ENCODE measurements at regions not wholly inside any gene's neighbourhood (a gene's known extent, or its start where the extent isn't known, plus 50 kb on each side); places are given as distances from the start of the nearest gene placed in this dataset.

DNA sequence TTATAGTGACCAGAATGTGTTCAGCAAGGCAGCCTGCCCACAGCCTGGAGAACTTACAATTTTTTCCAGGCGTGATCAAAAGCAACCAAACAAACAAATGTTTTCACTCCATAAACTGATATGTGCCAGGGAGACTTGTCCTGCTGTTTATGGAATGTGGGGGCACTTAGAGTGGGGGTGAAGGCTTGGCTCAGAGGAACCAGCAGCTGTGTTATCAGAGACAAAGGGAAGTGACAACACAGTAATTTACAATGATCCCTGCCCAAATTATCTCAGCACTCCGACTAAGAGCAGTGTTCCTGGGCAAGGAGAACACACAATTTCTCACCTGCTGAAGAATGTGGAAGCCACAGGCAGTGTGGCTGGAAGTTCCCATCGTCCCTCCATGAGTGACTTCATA, 429.1 kb upstream of the IRX4 start:
- DNase-seq = no peak

DNA sequence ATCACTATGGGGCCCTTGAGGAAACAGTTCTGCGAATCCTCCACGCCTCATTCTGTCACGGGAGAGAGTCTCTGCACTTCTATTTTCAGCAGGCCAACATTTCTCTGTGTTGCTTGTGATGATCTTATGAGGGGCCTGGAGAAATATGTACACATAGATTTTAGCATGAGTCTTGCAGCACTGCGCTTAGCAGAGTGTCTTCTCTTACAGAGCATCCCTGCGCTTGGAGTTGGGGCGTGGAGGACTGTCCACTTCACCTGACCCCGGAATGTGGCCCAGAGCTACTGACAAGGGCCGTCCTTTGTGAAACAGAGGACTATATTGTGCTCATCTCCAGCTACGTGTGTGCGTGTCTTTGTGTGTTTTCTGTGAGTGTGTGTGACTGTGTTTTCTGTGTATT, 428.2 kb upstream of the IRX4 start:
- no peak for DNase-seq

DNA sequence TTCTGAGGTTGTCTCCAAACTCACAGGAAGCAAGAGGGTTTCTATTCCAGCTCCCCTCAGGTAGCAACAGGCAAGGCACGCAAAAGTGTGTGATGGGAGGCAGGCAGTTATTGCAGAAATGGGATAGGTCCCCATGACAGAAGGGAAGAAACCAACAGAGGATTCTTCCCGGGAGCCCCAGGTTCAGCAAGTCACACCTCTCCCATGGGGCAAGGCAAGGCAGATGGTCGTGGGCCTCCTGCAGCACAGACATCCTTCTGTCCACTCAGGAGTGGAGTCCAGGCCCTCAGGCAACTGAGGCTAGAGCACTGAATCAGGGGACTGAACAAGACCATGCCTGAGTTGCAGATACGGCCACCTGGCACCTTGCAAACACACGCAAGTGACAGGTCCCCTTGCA, 424.9 kb upstream of the IRX4 start:
- no peak for DNase-seq

DNA sequence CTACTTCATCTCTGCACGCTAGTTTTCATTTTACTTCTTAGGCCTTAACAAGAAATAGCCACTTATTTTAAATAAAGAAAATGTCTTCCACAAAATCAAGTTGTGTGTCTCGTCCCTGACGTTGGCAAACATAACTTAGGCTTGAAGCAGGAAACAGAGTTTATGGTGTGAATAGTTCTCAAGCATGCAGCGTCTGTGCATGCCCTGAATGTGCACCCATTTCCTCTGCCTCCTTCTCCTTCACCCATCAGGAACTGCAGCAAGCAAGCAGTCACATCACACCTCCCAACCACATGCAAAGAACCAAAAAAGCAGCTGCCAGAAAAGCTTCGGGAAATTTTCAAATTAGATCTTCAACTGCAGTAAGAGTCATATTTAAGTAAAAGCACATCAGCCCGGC, 424.0 kb upstream of the IRX4 start:
- no peak for DNase-seq

DNA sequence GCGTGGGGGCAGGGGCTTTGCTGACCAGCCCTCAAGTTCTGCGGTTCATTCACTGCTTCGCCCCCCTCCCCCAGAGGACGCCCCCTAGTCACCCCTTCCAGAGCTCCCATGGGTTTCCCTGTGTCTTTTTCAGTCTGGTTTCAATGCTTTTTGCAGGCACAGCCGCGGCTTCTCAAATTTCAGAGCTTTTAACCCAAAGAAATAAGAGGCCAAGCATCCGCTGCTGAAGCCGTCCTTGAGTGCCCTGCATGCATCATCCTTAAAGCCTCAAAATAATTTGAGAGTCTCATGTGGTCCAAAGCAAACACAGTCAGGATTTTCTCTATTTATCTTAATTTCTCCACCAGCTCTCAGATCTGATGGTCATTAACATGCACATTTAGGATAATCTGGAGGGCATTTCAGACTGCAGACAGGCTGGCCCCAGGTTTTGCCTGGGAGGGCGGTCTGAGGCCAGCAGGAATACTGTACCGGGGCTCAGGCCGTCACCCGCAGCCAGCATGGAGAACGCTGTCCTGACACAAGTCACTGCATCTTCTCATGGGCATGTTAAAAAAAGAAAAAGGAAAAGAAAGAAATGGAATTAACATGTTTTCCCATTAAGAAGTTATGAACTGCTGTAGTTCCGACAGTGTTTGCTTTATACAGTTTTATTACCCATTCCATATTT, 420.8 kb upstream of the IRX4 start:
- DNase-seq = no peak

DNA sequence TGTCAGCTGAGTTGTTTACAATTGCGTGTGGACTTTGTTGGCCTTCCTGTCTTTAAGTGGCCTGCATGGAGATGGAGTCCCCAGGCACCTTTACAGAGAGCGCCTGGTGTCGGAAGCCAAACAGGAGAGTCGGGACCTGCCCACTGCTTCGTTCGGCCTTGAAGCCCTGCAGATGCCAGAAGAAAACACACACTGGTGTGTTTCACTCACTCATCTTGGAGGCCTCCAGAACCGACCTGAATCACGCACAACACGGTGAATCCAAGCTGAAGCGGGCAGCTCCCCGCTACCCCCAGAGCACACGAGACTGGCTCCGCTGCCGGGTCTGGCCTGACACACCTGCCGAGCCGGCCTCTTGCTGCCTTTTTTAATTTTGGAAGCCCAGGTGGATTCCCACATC, 419.4 kb upstream of the IRX4 start:
- DNase-seq = no peak

DNA sequence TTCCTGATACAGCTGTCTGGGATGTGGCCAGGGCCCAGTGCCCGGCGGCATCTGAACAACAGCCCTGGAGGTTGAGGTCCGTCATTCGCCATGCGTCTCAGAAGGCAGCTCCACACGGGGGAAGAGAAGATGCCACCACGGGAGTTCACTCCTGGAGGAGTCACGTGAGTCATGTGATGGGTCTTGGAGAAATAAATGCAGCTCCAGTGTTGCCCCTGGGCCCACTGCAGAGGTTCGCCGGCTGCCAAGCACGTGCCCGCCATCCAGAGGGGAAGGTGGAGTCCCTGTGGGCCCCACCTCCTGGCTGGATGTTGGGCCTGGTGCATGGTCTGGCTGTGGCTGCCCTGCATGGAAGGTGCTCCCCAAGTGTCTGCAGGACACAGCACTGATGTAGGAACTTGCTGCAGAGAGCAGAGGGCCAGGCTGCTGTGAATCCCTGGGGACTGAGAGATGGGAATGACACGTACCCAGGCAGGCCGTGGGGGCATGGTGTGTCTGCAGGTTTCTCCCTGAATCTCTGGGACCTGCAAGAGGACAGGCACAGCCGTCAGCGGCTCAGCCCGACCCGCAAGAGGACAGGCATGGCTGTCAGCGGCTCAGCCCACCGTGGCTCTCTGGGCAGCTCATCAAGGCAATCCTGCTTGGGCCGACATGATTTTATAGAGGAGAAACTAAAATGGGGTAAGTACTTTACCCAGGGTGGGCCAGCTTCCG, 418.3 kb upstream of the IRX4 start:
- DNase-seq = no peak

DNA sequence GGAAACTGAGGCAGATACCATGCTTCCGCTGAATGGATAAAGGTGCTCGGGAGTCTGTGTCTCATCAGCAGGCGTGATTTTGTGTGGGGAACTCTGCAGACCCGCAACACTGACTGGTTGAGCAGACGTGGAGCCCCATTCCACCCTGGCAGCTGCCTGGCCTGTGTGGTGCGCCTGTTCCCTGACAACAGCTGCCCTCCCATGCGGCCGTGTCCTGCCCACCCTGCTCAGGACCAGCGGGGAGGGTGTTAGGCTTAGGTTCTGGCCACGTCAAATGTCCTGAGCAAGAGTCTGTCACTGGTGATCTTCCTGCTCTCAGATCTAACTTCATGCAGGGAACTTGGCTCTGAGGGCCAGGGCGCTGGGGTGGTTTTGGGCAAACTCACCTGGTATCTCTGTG, 417.7 kb upstream of the IRX4 start:
- no peak for DNase-seq

DNA sequence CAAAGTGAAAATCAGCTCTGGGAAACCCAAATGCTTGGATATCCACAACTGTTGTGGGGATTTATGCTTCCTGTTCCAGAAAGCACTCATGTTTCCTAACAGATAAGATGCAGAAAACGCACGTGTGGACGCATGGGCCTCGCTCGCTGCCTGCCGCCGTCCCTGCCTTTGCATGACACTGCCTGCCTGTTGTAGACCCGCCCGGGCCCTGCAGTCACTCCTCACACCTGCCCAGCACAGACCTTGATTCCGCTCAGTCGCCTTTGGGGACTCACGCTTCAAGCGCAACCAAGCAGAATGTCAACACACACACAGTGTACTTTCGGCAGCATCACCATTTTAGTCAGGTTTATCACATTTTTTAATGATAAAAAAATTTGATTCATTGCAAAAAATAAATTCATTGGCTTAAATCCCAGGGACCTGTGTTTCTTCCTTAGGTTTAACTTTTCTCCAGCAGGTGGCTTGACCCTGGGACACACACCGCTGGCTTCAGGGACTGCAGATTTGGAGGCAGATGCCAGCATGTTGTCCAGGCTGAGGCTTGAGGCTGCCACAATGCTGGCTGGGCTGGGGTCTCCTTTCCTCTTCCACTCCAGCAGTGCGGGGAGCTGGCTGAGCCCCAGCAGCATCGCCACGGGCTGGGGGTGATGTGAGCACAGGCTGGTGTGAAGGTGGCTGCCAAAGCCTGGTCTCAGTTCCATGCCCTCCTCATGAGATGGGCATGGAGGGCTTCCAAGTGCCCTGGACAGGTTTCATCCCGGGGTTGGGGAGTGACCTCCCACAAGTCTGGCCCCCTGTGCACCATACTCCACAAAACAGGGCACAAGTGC, 416.9 kb upstream of the IRX4 start:
- DNase-seq = no peak

DNA sequence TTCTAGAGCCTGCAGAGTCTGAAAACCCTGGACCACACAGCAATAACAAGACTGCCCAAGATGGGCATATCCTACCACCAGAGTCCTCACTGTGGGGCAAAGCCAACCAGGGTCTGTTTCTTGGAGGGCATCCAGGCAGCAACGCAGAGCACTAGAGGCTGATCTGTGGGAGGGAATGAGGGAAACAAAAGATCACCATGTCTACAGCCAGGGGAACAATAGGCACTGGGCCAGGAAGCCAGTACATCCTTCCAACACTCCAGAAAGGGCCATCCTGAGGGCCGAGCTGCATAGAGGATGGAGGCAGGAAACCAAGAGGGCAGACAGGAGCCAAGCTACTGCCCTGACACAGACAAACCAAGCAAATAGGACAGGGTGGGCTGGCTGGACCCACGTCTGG, 416.1 kb upstream of the IRX4 start:
- no peak for DNase-seq

DNA sequence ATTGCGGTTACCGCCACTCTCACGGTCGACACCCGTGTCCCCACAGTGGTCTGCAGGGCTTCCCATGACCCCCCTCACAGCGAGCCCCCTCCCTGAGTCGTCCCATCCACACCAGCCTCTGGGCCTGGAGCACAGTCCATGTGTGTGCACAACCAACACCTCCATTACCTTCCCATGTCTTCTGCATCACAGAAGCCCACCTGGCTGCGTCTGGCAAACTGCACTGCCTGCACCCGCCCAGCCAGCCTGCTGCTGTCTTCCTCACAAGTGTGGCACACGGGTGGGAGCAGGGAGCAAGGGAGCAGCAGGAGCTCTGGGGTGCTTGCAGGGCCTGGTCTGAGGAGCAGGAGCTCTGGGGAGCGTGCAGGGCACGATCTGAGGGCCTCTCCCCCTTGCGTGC, 415.3 kb upstream of the IRX4 start:
- DNase-seq = no peak

DNA sequence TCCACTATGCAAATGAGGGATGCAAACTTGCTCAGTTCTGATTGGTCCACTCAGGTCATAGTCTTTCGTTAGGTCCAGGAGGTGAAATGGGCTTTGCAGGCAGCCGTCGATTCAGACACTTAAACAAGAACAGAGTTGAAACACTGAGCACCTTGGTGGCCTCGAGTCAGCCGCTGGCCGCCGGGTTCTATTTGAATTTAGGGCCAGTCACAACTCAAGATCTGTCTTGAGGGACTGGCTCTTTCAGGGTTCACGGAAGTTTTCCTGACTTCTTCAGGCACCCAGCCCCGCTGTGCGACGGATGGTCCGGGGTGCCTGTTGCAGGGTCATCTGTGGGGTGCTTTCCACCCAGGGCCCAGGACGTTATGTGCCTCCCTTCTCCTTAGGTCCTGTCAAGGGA, 412.8 kb upstream of the IRX4 start:
- no peak for DNase-seq

DNA sequence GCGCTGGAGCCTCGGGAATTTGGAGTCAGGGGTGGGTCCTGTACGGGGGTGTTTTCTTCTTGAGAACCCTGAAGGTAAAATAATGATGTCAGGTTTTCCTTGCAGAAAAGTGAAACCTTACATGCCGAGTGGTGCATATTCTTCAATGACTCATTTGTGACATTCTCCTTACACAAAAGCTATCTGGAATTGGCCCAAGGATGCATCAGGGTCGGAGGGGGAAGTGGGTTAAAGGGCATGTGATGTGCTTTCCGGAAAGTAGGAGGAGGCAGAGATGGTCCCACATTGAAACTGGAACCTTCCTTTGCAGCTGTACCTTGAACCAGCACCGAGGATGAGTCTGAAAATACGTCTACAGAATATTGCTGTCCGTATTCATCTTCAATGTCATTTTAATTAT, 411.2 kb upstream of the IRX4 start:
- no peak for DNase-seq

DNA sequence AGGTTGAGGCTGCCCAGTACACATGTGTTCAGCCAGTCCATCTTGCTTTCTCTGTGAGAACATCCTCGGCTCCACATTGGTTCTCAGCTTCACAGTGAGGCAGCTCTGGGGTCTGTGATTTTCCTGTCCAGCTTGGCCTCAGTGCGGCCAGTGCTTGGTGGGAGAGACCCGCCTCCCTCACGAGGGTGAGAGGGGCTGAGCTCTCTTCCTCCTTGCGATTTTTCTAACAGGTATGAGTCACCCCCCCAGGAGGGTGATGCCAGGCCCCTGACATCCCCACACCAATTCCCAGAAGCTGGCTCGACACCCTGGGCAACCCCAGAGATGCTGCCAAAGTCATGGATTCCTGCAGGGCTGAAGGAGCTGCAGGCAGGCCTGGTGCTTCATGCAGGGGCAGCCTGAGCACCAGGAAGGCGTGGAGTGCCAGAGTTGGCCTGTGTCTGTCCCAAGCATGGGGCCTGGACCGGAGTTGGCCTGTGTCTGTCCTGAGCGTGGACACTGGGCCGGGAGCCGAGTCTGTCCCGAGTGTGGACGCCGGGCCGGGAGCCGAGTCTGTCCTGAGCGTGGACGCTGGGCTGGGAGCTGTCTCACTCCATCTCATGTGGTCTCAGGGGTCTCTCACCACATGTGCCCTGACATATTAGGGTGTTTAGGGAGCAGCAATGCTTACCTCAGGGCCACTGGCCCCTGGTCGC, 408.6 kb upstream of the IRX4 start:
- no peak for DNase-seq

DNA sequence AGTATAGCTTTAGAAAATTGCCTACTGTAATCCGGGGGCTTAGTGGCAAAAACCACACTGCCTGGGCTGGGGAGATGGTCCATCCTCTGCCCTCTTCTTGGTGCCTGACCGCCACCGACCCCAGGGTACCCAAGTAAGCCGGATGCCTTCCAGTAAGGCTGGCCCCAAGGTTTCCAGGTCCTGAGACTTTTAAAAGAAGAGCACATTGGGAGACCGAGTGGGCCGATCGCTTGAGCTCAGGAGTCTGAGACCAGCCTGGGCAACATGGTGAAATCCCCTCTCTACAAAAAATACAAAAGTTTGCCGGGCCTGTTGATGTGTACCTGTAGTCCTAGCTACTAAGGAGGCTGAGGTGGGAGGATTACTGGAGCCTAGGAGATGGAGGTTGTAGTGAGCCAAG, 406.7 kb upstream of the IRX4 start:
- DNase-seq = no peak

DNA sequence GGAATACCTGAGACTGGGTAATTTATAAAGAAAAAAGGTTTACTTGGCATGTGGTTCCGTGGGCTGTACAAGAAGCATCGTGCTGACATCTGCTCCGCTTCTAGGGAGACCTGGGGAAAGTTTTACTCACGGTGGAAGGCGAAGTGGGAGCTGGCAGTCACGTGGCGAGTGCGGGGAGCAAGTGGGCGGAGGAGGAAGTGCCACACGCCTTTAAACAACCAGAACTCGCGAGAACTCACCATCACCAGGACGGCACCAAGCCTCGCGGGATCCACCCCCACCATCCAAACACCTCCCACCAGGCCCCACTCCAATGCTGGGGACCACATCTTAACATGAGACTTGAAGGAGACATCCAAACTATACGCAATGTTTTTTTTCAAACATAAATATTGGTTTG, 406.2 kb upstream of the IRX4 start:
- DNase-seq = no peak

DNA sequence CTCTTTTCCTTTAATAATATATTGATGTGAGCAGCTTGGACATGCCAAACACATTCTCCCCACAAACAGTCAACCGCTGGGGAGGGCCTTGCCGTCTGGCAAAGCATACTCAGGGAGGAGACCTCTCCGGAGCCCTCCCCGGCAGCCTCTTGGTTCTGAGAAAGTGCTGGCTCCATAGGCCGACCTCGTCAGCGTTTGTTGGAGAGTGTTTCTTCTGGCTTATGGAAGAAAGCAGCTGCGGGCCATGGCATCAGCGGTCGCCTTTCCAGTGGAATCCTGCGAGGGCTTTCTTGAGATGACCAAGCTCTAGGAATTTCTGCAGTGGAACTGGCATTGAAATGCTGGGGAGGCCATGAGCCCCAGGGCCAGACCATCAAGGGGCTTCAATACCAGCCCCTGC, 405.7 kb upstream of the IRX4 start:
- no peak for DNase-seq

DNA sequence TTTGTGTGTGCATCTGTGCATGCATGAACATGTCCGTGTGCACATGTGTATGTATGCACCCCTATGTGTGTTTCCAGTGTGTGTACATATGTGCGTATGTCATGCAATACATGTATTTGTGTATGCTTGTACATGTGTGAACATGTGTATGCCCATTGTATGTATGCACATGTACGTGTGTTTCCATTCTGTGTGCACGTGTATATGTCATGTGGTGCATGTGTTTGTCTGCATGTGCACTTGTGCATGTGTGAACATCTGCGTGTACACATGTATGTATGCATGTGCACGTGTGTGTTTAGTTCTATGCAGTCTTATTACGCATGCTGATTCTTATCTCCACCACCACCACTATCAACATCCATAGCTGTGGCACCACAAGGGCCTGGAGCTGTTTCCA, 403.5 kb upstream of the IRX4 start:
- no peak for DNase-seq

DNA sequence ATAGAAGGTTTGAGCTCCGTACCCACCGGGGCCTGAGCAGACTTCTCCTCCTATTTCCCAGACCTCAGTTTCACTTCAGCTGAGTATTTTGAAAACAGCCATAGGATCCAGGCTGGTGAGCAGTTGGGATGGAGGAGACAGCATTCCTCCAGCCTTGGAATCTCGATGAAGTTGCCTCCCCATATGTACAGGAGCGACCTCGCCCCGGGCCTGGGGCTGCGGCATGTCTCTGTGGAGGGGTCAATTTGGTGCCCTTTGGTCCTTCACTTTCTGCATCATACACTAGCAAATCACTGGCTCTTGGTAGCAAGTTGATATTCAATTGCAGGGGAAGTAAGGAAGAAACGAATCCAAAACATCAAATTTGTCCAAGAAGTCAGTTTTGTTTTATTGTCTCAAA, 402.0 kb upstream of the IRX4 start:
- no peak for DNase-seq

DNA sequence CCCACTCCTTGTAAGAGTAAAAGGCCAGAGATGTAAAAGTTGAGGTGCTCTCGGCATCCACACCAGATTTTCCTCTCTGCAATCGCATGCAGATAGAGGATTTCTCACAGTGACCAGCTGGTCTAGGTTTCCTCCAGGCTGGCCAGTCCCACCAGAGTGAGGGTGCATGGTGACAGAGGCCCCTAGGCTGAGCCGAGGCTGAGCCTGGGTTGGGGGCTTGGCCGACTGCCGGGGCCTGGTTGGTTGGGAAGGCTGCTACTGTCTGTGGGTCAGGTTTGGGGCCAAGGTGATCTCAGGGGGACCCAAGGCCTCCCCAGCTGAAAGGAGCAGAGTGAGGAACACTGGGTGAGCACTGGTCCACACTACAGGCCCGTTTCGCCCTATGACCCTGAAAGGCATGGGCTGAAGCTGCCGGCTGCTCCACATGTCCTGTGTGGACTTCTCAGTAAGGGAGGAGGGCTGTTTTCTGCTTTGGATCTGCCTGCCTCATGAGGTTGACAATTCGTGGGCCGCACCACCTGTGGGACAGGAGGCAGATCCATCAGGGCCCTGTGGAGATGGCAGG, 400.8 kb upstream of the IRX4 start:
- no peak for DNase-seq

DNA sequence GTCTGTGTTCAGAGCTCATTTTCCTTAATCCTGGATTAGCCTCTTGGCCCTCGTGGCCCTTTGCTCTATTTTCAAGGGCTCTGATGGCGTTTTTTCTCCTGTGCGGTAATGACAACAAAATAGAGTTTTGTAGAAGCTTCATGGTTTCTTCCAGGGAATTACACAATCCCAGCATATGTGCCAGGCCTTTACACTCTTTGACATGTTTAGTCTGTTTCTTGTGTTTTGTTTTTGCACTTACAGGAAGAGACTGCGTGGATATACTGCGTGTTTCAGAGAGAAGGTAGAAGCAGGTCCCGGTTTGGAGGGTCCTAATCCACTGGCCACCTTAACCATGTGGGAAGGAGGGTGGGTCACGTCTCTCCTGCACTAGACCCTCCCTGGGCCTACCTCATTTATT, 400.2 kb upstream of the IRX4 start:
- no peak for DNase-seq

DNA sequence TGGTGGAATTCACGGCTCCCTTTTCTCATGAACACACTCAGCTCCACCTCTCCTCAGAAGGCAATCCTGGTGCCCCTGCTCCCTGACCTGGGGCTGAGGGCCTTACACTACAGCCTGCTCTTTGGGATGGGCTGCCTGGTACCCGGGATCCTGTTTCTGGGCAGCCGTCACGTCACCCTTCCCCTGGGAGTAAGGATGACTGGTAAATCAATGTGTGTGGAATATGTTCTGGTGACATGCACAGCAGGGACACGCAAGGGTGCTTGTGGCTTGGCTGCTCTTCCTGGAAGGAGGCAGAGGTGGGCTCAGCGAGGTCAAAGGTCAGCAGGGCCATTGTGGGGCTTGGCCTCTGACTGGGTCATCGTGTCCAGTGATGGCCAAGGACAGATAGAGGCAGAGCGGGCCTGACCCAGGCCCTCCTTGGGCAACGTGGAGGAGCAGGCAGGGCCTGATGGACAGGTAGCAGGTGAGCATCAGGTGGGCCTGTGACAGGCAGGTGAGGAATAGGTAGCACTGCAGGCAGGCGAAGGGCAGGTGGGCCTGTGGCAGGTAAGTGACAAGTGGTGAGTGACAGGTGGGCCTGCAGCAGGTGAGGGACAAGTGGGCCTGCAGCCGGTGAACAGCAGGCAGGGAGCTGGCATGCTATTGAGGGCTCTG, 399.4 kb upstream of the IRX4 start:
- DNase-seq = no peak

DNA sequence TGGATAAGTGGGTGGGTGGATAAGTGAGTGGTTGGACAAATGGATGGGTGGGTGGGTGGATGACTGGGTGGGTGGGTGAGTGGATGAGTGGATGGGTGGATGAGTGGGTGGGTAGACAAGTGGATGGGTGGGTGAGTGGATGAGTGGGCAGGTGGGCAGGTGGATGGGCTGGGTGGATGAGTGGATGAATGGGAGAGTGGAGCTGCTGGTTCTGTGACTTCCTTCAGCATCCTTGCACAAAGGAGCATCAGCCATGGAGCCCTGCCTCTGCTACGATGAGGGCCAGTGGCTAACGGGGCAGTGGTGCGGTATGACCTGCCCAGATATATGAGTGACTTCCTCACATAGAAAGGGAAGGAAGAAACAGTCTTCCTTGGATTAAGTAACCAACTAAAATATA, 398.7 kb upstream of the IRX4 start:
- no peak for DNase-seq

Data from NCI-H1436 (cell line).